A549 (cell line): ENCODE measurements at regions not wholly inside any gene's neighbourhood (a gene's known extent, or its start where the extent isn't known, plus 50 kb on each side); places are given as distances from the start of the nearest gene placed in this dataset.

ENCODE experiments used
- CBX8 ChIP-seq: fragments of 200-600 bp; sonication (generic); IDR thresholded peaks from 2 replicates; pipeline ENCODE4 v1.6.1; 2016
- CEBPB ChIP-seq, 2 experiments: fragments of >200 bp in 1 of 2; sonication (Bioruptor Twin) in 1 of 2; formaldehyde crosslinking in 1 of 2; IDR thresholded peaks; 2 replicates each; pipeline ENCODE4 v1.6.1; 2012 to 2016
- CTCF ChIP-seq: fragments of >200 bp; sonication (Bioruptor Twin); formaldehyde crosslinking; IDR thresholded peaks from 3 replicates; pipeline ENCODE4 v1.5.1; 2016
- EP300 ChIP-seq, 2 experiments: fragments of >200 bp; sonication (Bioruptor Twin); formaldehyde crosslinking; IDR thresholded peaks; 2 replicates in 1 of 2; 3 replicates in 1 of 2; pipeline ENCODE4 v1.6.1; 2016 to 2017
- ESRRA ChIP-seq: fragments of 150-350 bp; IDR thresholded peaks from 2 replicates; pipeline ENCODE4 v1.6.1; 2014; ENCODE audit warnings: mild to moderate bottlenecking, low read length, borderline replicate concordance
- HDAC2 ChIP-seq: fragments of 200-600 bp; sonication (generic); IDR thresholded peaks from 2 replicates; pipeline ENCODE4 v1.6.1; 2016
- KDM5A ChIP-seq: fragments of 200-600 bp; sonication (generic); IDR thresholded peaks from 2 replicates; pipeline ENCODE4 v1.6.1; 2016; ENCODE audit warnings: antibody characterized with exemption, mild to moderate bottlenecking
- MAX ChIP-seq: IDR thresholded peaks from 2 replicates; pipeline ENCODE4 v1.6.1; 2012
- POLR2A ChIP-seq: IDR thresholded peaks from 2 replicates; pipeline ENCODE4 v1.6.1; 2012; ENCODE audit warnings: mild to moderate bottlenecking, low read length
- RAD21 ChIP-seq, 2 experiments: fragments of >200 bp in 1 of 2; sonication (Bioruptor Twin) in 1 of 2; formaldehyde crosslinking in 1 of 2; IDR thresholded peaks in 1 of 2; conservative IDR thresholded peaks in 1 of 2; 2 replicates in 1 of 2; 3 replicates in 1 of 2; pipeline ENCODE4 v1.6.1; 2012 to 2018; ENCODE audit warnings: inconsistent platforms in 1 of 2
- RNF2 ChIP-seq: fragments of 200-600 bp; sonication (generic); IDR thresholded peaks from 2 replicates; pipeline ENCODE4 v1.6.1; 2016; ENCODE audit warnings: low read depth, mild to moderate bottlenecking, antibody characterized with exemption, moderate library complexity, borderline replicate concordance
- SMC3 ChIP-seq: fragments of >200 bp; sonication (Bioruptor Twin); formaldehyde crosslinking; IDR thresholded peaks from 3 replicates; pipeline ENCODE4 v1.6.1; 2018; ENCODE audit warnings: inconsistent platforms
- TF ChIP-seq, protein P1 (sequence below): fragments of 200-600 bp; sonication (generic); IDR thresholded peaks from 2 replicates; pipeline ENCODE4 v1.6.1; 2016; ENCODE audit warnings: antibody characterized with exemption, mild to moderate bottlenecking, moderate library complexity

DNA sequence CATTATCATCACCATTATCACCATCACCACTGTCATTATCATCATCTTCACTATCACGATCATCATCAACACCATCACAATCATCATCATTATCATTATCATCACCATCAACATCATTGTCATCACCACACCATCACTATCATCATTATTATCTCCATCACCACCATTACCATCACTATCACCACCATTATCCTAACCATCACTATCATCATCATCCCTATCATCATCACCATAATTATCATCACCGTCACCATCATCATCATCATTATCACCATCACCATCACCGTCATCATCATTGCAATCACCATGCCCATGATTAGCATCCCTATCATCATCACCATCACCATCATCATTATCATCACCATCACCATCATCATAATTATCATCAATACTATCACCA is 311.9 kb downstream of the IRX2 start:
- no peak for TF ChIP-seq SMC3
- TF ChIP-seq POLR2A: no peak
- TF ChIP-seq, protein P1, sequence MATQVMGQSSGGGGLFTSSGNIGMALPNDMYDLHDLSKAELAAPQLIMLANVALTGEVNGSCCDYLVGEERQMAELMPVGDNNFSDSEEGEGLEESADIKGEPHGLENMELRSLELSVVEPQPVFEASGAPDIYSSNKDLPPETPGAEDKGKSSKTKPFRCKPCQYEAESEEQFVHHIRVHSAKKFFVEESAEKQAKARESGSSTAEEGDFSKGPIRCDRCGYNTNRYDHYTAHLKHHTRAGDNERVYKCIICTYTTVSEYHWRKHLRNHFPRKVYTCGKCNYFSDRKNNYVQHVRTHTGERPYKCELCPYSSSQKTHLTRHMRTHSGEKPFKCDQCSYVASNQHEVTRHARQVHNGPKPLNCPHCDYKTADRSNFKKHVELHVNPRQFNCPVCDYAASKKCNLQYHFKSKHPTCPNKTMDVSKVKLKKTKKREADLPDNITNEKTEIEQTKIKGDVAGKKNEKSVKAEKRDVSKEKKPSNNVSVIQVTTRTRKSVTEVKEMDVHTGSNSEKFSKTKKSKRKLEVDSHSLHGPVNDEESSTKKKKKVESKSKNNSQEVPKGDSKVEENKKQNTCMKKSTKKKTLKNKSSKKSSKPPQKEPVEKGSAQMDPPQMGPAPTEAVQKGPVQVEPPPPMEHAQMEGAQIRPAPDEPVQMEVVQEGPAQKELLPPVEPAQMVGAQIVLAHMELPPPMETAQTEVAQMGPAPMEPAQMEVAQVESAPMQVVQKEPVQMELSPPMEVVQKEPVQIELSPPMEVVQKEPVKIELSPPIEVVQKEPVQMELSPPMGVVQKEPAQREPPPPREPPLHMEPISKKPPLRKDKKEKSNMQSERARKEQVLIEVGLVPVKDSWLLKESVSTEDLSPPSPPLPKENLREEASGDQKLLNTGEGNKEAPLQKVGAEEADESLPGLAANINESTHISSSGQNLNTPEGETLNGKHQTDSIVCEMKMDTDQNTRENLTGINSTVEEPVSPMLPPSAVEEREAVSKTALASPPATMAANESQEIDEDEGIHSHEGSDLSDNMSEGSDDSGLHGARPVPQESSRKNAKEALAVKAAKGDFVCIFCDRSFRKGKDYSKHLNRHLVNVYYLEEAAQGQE: no peak
- TF ChIP-seq CTCF: no peak
- no peak for TF ChIP-seq EP300 (IDR thresholded peaks at IDR 0.05)
- no peak for TF ChIP-seq RAD21 (conservative IDR thresholded peaks at IDR 0.05 in 1 of 2, IDR thresholded peaks at IDR 0.05 in 1 of 2)
- no peak for TF ChIP-seq ESRRA
- TF ChIP-seq CBX8: no peak
- no peak for TF ChIP-seq HDAC2
- no peak for TF ChIP-seq RNF2
- no peak for TF ChIP-seq CEBPB (IDR thresholded peaks at IDR 0.05)
- TF ChIP-seq MAX: no peak
- no peak for TF ChIP-seq KDM5A
